DOHH2 (cell line): ENCODE measurements at regions not wholly inside any gene's neighbourhood (a gene's known extent, or its start where the extent isn't known, plus 50 kb on each side); places are given as distances from the start of the nearest gene placed in this dataset.
"Not testable (repeated sequence)": the region's sequence is repeated elsewhere in the genome, so short reads cannot be mapped to it uniquely, and the experiment has no call there.

ENCODE experiments used
- EZH2phosphoT487 ChIP-seq: fragments of 200-600 bp; sonication (generic); IDR thresholded peaks from 2 replicates; pipeline ENCODE4 v1.6.1; 2017; ENCODE audit warnings: borderline replicate concordance, mild to moderate bottlenecking, antibody characterized with exemption, low read length, moderate library complexity, mixed read lengths
- TF ChIP-seq, protein P1 (sequence below): fragments of 200-600 bp; sonication (generic); IDR thresholded peaks from one replicate; pipeline ENCODE4 v1.5.1; 2014; ENCODE audit warnings: antibody characterized with exemption, mild to moderate bottlenecking, low read depth, low read length; ENCODE audit not compliant: poor library complexity, severe bottlenecking

DNA sequence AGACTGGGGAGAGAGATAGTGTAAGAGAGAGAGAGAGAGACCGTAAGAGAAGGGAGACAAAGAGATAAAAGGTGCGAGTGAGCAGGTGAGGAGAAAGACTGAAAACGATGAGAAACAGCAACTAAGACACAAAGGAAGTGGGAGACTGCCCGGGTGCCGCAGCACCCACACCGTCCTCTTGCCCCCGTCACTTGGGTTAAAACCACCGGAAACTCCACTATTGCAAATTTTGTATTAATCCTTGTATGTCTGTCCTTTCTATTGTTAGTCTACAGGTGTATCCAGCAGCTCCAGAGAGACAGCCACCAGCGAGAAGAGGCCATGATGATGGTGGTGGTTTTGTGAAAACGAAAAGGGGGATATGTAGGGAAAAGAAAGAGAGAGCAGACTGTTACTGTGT, 96.8 kb downstream of the ART5 start:
- TF ChIP-seq EZH2phosphoT487 = not testable (repeated sequence)
- TF ChIP-seq, protein P1, sequence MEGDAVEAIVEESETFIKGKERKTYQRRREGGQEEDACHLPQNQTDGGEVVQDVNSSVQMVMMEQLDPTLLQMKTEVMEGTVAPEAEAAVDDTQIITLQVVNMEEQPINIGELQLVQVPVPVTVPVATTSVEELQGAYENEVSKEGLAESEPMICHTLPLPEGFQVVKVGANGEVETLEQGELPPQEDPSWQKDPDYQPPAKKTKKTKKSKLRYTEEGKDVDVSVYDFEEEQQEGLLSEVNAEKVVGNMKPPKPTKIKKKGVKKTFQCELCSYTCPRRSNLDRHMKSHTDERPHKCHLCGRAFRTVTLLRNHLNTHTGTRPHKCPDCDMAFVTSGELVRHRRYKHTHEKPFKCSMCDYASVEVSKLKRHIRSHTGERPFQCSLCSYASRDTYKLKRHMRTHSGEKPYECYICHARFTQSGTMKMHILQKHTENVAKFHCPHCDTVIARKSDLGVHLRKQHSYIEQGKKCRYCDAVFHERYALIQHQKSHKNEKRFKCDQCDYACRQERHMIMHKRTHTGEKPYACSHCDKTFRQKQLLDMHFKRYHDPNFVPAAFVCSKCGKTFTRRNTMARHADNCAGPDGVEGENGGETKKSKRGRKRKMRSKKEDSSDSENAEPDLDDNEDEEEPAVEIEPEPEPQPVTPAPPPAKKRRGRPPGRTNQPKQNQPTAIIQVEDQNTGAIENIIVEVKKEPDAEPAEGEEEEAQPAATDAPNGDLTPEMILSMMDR = not testable (repeated sequence)
